ENCODE measurements at regions not wholly inside any gene's neighbourhood (a gene's known extent, or its start where the extent isn't known, plus 50 kb on each side); places are given as distances from the start of the nearest gene placed in this dataset.
A peak's percentile ranks its signal among the peaks of the same experiment; 100 is the strongest.

DNA sequence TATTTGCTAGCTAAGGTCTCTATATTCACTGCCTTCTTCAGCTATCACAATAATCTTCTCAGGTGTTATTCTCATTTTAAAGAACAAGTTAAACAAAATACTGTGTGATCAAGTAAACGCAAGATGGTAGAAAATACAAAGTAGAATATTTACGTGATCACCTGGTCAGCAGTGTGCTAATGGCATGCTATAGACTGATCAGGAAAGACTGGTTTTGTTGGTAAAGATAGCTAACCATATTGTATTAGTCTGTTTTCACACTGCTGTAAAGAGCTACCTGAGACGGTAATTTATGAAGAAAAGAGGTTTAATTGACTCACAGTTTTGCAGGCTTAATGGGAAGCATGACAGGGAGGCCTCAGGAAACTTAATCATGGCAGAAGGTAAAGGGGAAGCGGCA, 50.4 kb downstream of the ZBTB38 start:
- DNase-seq: no peak

DNA sequence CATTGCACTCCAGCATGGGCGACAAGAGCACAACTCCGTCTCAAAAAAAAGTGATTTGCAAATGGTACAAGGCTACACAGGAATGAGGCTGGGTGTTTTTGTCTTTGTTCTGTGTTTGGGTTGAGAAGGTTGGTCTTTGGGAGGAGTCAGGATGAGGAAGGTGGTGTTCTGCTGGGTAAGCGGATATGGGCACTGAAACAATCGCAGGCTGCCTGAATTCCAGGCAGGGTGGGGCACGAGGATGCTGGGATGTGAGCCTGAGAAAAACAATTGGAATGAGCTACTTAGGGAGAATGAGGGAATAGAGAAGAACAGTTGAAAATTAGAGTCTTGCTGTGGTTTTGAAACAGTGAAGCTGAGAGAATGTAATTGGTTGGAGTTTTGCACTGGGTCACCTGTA, 51.6 kb downstream of the ZBTB38 start:
- DNase-seq: no peak

DNA sequence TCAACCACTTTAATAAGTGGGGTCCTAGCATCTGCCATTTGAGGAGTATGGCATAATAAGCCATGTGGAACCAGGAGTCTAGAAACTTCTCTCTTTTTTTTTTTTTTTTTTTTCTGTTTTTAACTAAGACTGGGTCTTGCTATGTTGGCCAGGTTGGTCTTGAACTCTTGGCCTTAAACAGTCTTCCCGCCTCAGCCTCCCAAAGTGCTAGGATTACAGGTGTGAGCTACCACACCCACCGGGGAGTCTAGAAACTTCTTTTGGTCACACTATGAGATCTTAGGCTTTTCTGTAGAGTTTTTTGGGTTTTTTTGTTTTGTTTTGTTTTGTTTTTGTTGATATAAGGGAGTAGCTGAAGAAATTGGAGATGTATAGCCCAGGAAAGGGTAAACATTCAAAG, 52.9 kb downstream of the ZBTB38 start:
- DNase-seq: no peak

DNA sequence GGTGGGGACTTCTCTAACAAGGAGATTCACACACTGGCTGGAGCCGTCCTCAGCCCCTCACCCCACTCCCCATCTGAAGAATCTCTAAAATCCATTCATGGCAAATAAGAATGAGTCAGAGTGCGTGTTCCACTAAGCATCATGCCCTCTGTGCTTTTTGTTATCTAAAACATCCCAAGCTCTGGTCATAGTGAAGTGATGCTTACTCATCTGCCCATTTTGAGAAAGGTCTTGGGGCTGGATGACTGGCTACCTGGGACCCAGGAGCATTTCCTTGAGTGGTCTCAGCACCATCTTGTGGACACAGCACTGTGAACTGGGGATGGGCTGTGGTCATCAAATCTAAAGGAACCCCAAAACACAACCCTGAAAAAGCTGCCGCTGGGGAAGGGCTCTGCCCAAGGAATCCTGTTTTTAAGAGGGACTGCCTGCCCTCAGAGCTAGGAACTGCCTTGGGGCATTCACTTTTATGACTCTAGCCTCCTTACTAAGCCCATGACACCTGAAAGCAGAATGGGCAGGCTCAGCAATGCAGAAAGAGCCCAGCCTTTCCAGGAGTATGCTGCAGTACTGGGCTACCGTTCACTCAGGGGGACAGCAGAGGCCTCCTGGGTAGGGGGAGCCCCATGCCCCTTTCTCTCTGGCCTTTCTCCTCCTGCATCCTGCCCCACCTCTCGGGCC, 53.5 kb downstream of the ZBTB38 start:
- DNase-seq: no peak

DNA sequence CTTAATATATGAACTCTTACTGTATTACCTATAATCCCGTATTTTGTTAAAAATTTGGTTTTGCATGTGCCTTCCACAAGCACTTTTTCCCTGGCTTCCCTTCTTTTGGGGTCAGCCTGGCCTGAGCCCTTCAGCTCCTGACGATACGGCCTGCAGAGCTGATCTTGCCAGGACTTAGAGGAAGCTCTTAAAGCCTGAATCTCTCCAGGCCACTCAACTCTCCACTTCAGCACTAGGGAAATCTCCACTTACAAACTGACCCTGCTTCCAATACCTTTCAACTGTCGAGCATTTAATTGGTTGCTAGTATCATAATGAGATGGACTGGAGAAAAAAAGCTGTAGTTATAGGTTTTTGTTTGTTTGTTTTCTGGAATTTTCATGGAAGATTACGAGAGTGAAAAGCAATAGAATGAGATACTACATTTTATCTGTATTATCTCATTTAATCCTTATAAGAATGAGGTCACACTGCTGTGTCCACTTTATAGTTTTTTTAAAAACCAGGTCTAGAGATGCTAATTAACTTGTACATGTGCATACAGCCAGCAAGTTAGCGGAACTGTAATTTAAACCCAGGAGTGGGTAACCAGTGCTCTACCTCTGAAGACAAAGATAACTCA, 54.8 kb downstream of the ZBTB38 start:
- DNase-seq: no peak

DNA sequence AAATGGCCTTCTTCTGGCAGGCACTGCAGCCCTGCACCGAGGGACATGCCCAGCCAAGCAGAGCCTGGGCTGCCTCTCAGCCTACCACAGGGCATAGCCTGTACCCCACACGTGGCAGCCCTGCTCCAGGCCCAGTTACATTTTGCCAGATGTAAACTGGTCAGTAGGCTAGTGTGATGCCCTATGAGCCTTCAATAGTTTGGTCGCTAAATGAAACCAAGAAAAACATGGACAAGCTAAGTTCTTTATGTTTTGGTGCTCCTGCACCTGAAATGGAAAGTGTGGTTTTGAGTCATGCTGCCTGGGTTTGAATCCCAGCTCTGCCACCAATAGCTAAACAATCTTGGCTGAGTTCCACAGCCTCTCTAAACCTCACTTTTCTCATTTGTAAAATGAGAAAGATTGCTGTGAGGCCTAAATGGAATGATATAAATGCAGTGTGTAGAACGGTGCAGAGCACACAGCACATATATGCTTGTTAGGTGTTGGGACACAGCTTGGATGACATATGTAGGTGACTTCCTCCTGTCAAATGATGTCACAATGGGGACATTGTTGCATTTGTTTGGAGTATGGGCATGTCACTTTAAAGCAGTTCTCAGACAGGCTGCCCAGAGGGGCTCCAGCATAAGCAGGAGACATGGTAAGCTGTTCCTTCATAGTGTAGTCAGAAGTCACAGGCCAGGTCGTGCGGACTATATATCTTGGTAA, 57.4 kb downstream of the ZBTB38 start:
- no peak for DNase-seq

DNA sequence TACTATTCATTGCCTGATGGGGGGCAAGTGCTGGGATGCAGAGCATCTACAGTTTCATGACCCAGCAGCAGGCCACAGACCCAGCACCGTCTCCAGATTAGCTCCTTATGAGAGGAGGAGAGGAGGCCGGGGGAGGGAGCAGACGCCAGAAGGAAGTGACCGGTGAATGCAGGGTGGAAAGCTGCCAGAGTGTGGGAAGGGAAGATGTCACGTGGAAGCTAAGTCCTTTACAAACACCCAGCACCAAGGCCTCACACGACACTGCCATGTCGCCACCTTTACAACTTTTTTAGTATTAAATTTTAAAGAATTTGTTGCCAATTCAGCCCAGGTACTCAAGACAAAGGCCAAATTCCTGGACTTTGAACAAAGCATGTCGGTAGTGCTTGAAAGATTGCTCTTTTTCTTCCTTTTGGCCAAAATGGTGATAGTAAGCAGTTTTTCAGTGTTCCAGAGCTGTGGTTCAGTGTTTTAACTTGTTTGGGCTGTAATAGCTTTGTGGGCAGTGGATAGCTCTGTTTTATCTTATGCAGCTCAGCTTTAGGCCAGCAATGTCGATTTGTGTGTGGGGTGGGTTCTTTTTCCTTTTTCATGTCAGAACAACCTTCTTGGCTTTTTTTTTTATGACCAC, 58.2 kb downstream of the ZBTB38 start:
- peak; percentile 30 to 76 for DNase-seq

DNA sequence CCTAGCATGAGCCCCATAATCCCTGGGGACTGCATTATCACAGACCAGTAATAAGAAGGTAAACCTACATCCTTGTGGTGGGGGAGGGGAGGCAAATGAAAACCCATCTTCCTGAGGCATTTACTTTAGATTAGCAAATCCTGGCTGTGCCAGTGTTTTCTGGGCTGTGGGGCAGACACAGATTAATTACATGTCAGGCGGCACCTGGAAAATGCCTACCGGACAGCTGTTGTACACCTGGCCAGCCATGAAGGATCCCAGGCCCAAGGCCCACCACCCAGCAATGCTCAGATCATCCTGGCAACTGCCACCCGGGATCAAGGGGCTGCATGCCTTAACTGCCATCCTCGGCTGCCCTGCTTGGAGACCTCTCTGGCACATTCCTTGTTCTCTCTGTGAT, 59.1 kb upstream of the RASA2 start:
- DNase-seq: no peak

DNA sequence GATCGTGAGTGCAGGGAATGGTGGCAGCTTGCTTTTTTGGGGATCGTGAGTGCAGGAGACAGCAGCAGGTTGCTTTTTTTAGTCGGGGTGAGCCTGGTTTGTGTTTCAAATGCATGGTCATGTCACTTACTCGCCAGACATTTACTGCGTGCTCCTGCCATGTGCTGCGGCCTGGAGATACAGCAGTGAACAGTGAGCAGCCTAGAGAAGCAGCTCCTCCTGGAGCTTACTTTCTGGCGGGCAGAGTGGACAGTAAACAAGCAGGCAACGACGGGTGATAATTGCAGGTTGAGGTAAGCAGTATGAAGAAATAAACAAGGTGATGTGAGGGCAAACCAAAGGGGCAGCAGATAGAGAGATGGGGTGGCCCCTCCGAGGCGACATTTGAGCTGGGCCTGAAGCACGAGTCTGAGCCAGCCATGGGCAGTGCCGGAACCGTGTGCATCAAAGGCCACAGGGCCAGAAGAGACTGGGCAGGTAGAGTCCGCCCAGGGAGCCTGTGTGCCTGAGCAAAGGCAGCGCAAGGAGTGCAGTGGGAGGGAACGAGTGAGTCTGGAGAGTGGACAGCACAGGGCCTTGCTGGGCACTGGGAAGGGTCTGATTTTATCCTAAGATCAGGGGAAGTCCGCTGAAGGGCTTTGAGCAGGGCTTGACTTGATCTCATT, 57.3 kb upstream of the RASA2 start:
- no peak for DNase-seq

DNA sequence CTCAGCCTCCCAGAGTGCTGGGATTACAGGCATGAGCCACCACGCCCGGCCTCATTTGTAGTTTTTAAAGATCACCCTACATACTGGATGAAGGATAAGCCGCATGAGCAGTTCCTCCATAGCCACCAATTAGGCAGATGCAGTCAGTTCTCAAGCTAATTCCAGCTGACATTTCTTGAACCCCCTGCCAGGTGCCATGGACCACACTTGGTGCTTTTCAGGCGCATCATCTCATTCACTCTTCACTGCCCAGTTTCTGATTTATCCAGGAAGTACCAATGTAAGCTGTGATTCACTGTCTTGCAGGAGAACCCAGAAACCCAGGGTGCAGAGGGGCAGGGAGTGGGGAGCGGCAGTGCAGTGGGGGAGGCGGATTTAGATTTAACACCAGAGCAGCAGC, 56.5 kb upstream of the RASA2 start:
- DNase-seq: no peak

DNA sequence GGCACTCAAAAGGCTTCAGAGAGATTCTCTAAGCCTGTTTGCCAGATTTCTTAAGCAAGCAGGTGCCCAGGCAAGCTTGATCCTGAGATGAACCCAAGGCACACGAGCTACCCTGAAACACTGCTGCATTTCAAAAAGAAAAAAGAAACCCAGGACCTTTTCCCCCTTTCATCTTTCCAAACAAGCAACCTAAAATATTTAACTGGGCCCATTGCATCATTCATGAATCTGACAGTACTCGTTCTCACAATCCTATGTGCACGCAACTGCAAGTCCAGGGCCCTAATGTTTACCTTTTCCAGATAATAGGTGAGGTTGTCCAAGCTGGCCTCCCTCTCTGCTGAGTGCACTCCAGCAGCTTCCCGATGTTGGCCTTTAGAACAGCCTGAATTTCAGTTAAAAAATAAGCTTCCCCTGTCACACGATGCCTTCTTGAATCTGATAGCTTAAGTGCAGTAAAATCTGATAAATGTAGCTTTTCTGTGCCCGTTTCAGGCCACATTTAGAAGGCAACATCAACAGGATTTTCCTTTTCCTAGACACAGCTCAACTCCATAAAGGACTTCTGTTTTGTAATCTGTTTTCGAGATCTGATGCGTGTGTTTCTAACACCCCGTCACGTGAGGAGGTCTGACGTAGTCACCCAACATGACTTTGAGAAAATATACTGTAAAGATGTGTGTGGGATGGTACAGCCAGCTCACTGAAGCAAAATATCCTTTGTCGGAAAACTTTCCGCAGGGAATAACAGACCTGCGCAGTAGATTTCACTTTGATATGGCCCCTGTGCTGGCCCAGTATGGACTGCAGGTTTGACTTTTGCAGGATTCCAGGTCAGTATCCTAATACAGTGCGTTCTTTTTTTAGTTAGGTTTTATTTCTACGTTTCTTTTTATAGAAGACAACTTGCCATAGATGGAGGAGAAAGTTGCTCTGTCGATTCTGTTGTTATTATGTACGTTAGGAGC, 55.1 kb upstream of the RASA2 start:
- DNase-seq: no peak

DNA sequence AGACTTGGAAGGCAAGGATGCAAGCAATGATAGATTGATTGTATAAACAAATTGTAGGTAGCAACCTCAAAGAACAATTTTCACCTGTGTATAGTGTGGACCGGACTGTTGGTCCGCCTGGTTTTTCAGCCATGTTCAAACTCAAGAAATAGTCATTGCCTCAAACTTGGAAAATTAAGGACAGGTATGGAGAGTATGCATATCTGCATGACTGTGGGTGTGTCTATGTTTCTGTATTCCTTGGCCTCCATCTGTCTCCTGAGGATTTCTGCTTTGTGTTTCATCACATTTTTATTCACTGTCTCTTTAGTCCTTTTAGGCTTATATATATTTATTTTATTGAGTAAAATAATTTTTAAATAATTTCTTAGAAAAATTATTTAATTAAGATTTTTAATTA, 53.9 kb upstream of the RASA2 start:
- DNase-seq: no peak

DNA sequence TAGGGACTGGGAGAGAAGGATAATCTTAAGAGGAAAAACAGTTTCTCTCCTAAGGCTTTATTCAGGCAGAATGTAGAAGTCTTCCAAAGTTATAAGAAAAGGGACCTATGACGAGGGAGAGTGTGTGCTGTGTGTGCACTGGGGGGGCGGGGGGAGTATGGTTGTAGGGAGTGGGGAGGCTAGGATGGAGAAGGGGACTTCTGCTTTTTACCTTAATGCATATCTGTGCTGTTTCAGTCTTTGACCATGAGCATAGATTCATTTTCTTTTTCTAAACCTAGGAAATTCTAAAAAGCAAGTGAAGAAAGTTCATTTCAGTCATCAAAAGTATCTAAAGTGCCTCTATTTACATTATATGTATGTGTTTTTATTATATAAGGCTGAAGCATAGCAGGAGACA, 52.6 kb upstream of the RASA2 start:
- DNase-seq: no peak

DNA sequence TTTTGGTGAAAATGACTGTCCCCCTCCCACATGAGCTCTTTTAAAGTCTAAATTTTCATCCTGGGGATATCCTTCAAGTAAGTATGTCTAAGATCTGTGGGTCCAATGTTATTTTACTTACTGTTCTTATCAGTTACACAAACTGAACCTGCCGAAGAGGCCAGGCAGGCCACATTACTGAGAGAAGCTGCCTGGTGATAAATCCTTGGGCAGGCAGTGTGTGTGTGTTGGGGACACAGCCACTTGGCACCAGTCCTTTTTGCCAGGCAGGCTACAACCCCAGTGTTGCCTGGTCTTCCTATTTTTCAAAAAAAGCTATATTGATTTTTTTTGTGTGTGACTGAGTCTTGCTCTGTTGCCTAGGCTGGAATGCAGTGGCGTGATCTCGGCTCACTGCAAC, 50.6 kb upstream of the RASA2 start:
- DNase-seq: no peak

Measured in cerebellar nuclear complex (tissue), 1 donor.